ENCODE measurements at regions not wholly inside any gene's neighbourhood (a gene's known extent, or its start where the extent isn't known, plus 50 kb on each side); places are given as distances from the start of the nearest gene placed in this dataset.

- peak; percentile 55; the same call in 1 of the 2 replicates for TF ChIP-seq ATF3 (IDR thresholded peaks at IDR 0.05)
- TF ChIP-seq ATF3 (CRISPR knock-in tag; conservative IDR thresholded peaks at IDR 0.05): no peak
- no peak for TF ChIP-seq BACH1 (tag; IDR thresholded peaks at IDR 0.05)
- no peak for TF ChIP-seq ZBED1 (IDR thresholded peaks at IDR 0.05)
Observed at GRCh38 chr9:126261584-126262356, 64.9 kb upstream of the MVB12B start.

All from K562 (cell line).